ENCODE measurements at regions not wholly inside any gene's neighbourhood (a gene's known extent, or its start where the extent isn't known, plus 50 kb on each side); places are given as distances from the start of the nearest gene placed in this dataset.

- TF ChIP-seq, protein P1, sequence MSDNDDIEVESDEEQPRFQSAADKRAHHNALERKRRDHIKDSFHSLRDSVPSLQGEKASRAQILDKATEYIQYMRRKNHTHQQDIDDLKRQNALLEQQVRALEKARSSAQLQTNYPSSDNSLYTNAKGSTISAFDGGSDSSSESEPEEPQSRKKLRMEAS (CRISPR knock-in tag; IDR thresholded peaks at IDR 0.05), result no peak
- TF ChIP-seq, protein P2, sequence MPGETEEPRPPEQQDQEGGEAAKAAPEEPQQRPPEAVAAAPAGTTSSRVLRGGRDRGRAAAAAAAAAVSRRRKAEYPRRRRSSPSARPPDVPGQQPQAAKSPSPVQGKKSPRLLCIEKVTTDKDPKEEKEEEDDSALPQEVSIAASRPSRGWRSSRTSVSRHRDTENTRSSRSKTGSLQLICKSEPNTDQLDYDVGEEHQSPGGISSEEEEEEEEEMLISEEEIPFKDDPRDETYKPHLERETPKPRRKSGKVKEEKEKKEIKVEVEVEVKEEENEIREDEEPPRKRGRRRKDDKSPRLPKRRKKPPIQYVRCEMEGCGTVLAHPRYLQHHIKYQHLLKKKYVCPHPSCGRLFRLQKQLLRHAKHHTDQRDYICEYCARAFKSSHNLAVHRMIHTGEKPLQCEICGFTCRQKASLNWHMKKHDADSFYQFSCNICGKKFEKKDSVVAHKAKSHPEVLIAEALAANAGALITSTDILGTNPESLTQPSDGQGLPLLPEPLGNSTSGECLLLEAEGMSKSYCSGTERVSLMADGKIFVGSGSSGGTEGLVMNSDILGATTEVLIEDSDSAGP (CRISPR knock-in tag; IDR thresholded peaks at IDR 0.05), result no peak
- no peak for TF ChIP-seq ZNF282 (CRISPR knock-in tag; IDR thresholded peaks at IDR 0.05)
Observed at GRCh38 chr1:163531345-163531744, 209.6 kb downstream of the NUF2 start.

Measured in K562 (cell line).